K562 (cell line): ENCODE measurements at regions not wholly inside any gene's neighbourhood (a gene's known extent, or its start where the extent isn't known, plus 50 kb on each side); places are given as distances from the start of the nearest gene placed in this dataset.

Source experiments
- ATAC-seq: fragments of 200-7000 bp; cut with Tn5 transposase; 3 replicates; pipeline ENCODE4 v1.9.1; 2020; ENCODE audit warnings: moderate library complexity
- BruUV-seq: library from RNA; stranded (reverse); fragments of 400-500 nt; replicated peaks from 2 replicates; lab custom pipeline; 2021; lab: Mats Ljungman, UMichigan
- CTCF ChIA-PET: fragments of 300-600 bp; formaldehyde crosslinking; extraction: SDS; loops from one replicate; lab custom pipeline; 2021; ENCODE audit warnings: low intra/inter-chr PET ratio; lab: Yijun Ruan, JAX
- POLR2A ChIA-PET: fragments of 300-600, 350-650 bp; sonication (Branson Sonifier 250); formaldehyde crosslinking; extraction: SDS; loops from one replicate; lab custom pipeline; 2021; ENCODE audit warnings: antibody characterized with exemption, inconsistent platforms; lab: Yijun Ruan, JAX
- DNase-seq, 4 experiments: peaks; one replicate each; pipeline versions ENCODE4 v3.0.0 to v3.0.0-alpha.2; 2011 to 2018; ENCODE audit warnings: low spot score in 3 of 4, mixed read lengths in 3 of 4; ENCODE audit errors: extremely low read depth in 1 of 4
- FAIRE-seq: peaks from 2 replicates; lab custom pipeline; 2011; peaks lifted over from hg19 to GRCh38; lab: Jason Lieb, UNC
- H2AFZ ChIP-seq: 2 replicates; pipeline ENCODE4 v1.6.0; 2011; ENCODE audit warnings: low read depth, low read length, control low read depth, inconsistent platforms
- H3K27ac ChIP-seq: fragments of 200-600 bp; 3 replicates; pipeline ENCODE4 v1.8.0; 2011; ENCODE audit warnings: low read depth, mild to moderate bottlenecking, control low read depth, inconsistent platforms, low read length, moderate library complexity, mixed read lengths; ENCODE audit errors: extremely low read depth
- H3K27me3 ChIP-seq, 2 experiments: fragments of 300-600 bp in 1 of 2; 2 replicates in 1 of 2; 3 replicates in 1 of 2; pipeline versions ENCODE4 v1.6.0 to v1.8.0; 2011; ENCODE audit warnings: inconsistent platforms in 2 of 2, low read length in 2 of 2, mild to moderate bottlenecking in 1 of 2, mixed read lengths in 1 of 2, moderate library complexity in 1 of 2; ENCODE audit not compliant: control insufficient read depth in 2 of 2, insufficient read depth in 2 of 2
- H3K36me3 ChIP-seq: fragments of 300-600 bp; 3 replicates; pipeline ENCODE4 v1.8.0; 2011; ENCODE audit warnings: mild to moderate bottlenecking, low read length, inconsistent platforms; ENCODE audit not compliant: control insufficient read depth, insufficient read depth
- H3K4me1 ChIP-seq, 2 experiments: fragments of 200-600 bp in 1 of 2; replicated peaks in 1 of 2; 2 replicates in 1 of 2; 3 replicates in 1 of 2; pipeline versions ENCODE4 v1.5.1 to v1.8.0; 2011; ENCODE audit warnings: inconsistent platforms in 2 of 2, low read length in 2 of 2, mild to moderate bottlenecking in 1 of 2, mixed read lengths in 1 of 2, moderate library complexity in 1 of 2; ENCODE audit not compliant: control insufficient read depth in 2 of 2, insufficient read depth in 2 of 2
- H3K4me2 ChIP-seq: 2 replicates; pipeline ENCODE4 v1.6.1; 2011; ENCODE audit warnings: low read length, control low read depth, inconsistent platforms, mixed read lengths; ENCODE audit not compliant: insufficient read depth
- H3K4me3 ChIP-seq: fragments of 200-600 bp; sonication (generic), shearing (Covaris generic); 2 replicates; pipeline ENCODE4 v1.5.1; 2016; ENCODE audit warnings: control low read depth, inconsistent platforms
- H3K79me2 ChIP-seq: fragments of 200-600 bp; 3 replicates; pipeline ENCODE4 v1.8.0; 2011; ENCODE audit warnings: low read length, inconsistent platforms; ENCODE audit not compliant: control insufficient read depth, insufficient read depth
- H3K9ac ChIP-seq, 2 experiments: 2 replicates each; pipeline versions ENCODE4 v1.6.0 to v1.6.1; 2011; ENCODE audit warnings: low read depth in 2 of 2, low read length in 2 of 2, control low read depth in 1 of 2, inconsistent platforms in 1 of 2, mild to moderate bottlenecking in 1 of 2, mixed read lengths in 1 of 2; ENCODE audit not compliant: insufficient read depth in 1 of 2
- H3K9me1 ChIP-seq: one replicate; pipeline ENCODE4 v1.6.0; 2011; ENCODE audit warnings: inconsistent platforms, mild to moderate bottlenecking, low read length, moderate library complexity; ENCODE audit not compliant: control insufficient read depth, insufficient read depth
- H3K9me3 ChIP-seq: replicated peaks from 2 replicates; pipeline ENCODE4 v1.5.1; 2011; ENCODE audit warnings: low read depth, low read length, inconsistent platforms; ENCODE audit not compliant: control insufficient read depth, insufficient read depth
- H4K20me1 ChIP-seq: replicated peaks from 2 replicates; pipeline ENCODE4 v1.6.1; 2011; ENCODE audit warnings: low read length, inconsistent platforms, mixed read lengths; ENCODE audit not compliant: control insufficient read depth, insufficient read depth
- ARID1B ChIP-seq: fragments of 450-650 bp; IDR thresholded peaks from 2 replicates; pipeline ENCODE4 v1.6.1; 2016; ENCODE audit warnings: antibody characterized with exemption, mild to moderate bottlenecking, inconsistent platforms
- BDP1 ChIP-seq: IDR thresholded peaks from 3 replicates; pipeline ENCODE4 v1.6.1; 2011; ENCODE audit not compliant: insufficient read length, insufficient read depth
- EHMT2 ChIP-seq: fragments of 450-650 bp; IDR thresholded peaks from 2 replicates; pipeline ENCODE4 v1.6.1; 2018; ENCODE audit warnings: antibody characterized with exemption
- FOXP1 ChIP-seq: sonication (generic); formaldehyde crosslinking; IDR thresholded peaks from 2 replicates; pipeline ENCODE4 v1.8.0; 2022; ENCODE audit warnings: mild to moderate bottlenecking, missing genetic modification reagents
- PCBP1 ChIP-seq: fragments of 200-400 bp; formaldehyde crosslinking; IDR thresholded peaks from 2 replicates; pipeline ENCODE4 v1.6.1; 2018; ENCODE audit warnings: mild to moderate bottlenecking, low read depth, low read length; ENCODE audit not compliant: poor library complexity, severe bottlenecking
- PHF8 ChIP-seq: fragments of 200-600 bp; sonication (generic); IDR thresholded peaks from 2 replicates; pipeline ENCODE4 v1.6.1; 2012; ENCODE audit warnings: mixed run types, mild to moderate bottlenecking, inconsistent platforms, low read length, moderate library complexity, borderline replicate concordance
- RBM34 ChIP-seq: fragments of 200-400 bp; formaldehyde crosslinking; IDR thresholded peaks from 2 replicates; pipeline ENCODE4 v1.6.1; 2018; ENCODE audit warnings: low read length, borderline replicate concordance; ENCODE audit not compliant: insufficient read depth
- STAG1 ChIP-seq: sonication (generic); formaldehyde crosslinking; IDR thresholded peaks from 2 replicates; pipeline ENCODE4 v1.5.0; 2020; ENCODE audit warnings: missing genetic modification reagents, borderline replicate concordance
- TBP ChIP-seq: optimal IDR thresholded peaks from 2 replicates; pipeline ENCODE3; 2011; ENCODE audit warnings: low read depth, low read length, improper control_type of control experiment
- ZNF121 ChIP-seq: sonication (generic); formaldehyde crosslinking; conservative IDR thresholded peaks from 2 replicates; pipeline ENCODE4 v1.8.0; 2022; ENCODE audit warnings: missing genetic modification reagents
- ZNF146 ChIP-seq: IDR thresholded peaks from one replicate; pipeline ENCODE4 v1.6.1; 2018; ENCODE audit warnings: missing compliant biosample characterization; ENCODE audit not compliant: unreplicated experiment
- ZNF165 ChIP-seq: fragments of 250-450 bp; sonication (Bioruptor Pico); IDR thresholded peaks from 2 replicates; pipeline ENCODE4 v1.4.0; 2020; ENCODE audit warnings: borderline replicate concordance
- WGBS: fragments of 100-300 bp; shearing (Covaris generic); methylation state at CpG from one replicate; pipeline ENCODE4 v1.1.6; 2016; ENCODE audit warnings: low coverage, mixed read lengths; ENCODE audit not compliant: insufficient coverage; ENCODE audit errors: missing lambda C conversion rate; 5-methylcytosine and 5-hydroxymethylcytosine counted together
- in situ Hi-C: fragments of 300-500 bp; cut with MboI; formaldehyde crosslinking; loops from 4 replicates; pipeline ENCODE4 v1.15.0; 2018; ENCODE audit warnings: inconsistent platforms, mixed read lengths
- intact Hi-C: fragments of 100-400 bp; cut with micrococcal nuclease; formaldehyde crosslinking; loops from 2 replicates; pipeline ENCODE4 v1.14.2; 2022
- TF ChIP-seq, protein P1 (sequence below): conservative IDR thresholded peaks from 2 replicates; pipeline ENCODE4 v1.6.1; 2011; ENCODE audit warnings: low read depth, mild to moderate bottlenecking, low read length; ENCODE audit not compliant: control insufficient read depth

DNA sequence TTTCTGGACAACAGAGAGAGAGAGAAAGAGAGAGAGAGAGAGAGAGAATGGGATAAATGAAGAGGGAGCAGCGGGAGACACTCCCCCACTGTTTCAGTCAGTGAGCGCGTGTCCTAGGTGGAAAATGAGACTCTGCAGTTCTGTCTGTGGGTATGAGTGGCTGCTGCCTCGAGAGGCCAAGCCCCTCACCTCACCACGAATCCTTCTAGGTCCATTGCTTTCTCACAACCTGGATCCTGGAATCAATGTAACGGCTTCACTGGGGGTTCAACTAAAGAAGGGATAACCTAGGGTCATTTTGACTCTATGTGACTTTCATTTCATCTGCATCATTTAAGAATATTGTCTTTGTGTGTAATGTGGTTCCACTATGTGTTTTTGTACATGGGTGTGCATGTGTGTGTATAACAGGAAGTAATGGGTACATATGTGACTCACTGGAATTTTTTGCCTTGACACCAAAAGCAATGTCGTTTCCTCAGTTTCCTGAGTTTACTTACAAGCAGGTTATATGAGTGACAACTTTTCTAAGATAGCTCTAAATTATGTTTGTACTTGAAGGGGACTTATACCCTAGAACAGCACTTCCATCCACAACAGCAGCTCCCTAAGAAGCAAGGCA lies 221.4 kb upstream of the TRIB2 start:
- Histone ChIP-seq H3K27ac (no peak overlapping the region), H3K9ac (no peak overlapping the region)
- 83% methylated on average over 7 of the region's 7 CpGs for WGBS
- intact Hi-C loops = no loop called here
- TF ChIP-seq ARID1B (no peak), FOXP1 (CRISPR knock-in tag) (no peak), PCBP1 (no peak), BDP1 (no peak), ZNF146 (no peak), ZNF165 (CRISPR knock-in tag) (no peak), STAG1 (CRISPR knock-in tag) (no peak), PHF8 (no peak), EHMT2 (no peak), TBP (no peak), ZNF121 (no peak), RBM34 (no peak)
- TF ChIP-seq, protein P1, sequence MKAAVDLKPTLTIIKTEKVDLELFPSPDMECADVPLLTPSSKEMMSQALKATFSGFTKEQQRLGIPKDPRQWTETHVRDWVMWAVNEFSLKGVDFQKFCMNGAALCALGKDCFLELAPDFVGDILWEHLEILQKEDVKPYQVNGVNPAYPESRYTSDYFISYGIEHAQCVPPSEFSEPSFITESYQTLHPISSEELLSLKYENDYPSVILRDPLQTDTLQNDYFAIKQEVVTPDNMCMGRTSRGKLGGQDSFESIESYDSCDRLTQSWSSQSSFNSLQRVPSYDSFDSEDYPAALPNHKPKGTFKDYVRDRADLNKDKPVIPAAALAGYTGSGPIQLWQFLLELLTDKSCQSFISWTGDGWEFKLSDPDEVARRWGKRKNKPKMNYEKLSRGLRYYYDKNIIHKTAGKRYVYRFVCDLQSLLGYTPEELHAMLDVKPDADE = no peak
- TF ChIP-seq, all 486 proteins: peak for 0
- BruUV-seq = no TSS peak
- POLR2A ChIA-PET = no interaction called here
- no peak overlapping the region for H3K4me2 ChIP-seq
- no peak for ATAC-seq
- peaks cover 6 to 13% of the 10 kb centered on the region in 2 experiments; a peak in 3 of 5 replicates for H3K4me1 ChIP-seq
- CTCF ChIA-PET = no interaction called here
- no peaks in the 10 kb centered on the region for H4K20me1 ChIP-seq
- H3K79me2 ChIP-seq = no peaks in the 10 kb centered on the region
- FAIRE-seq = no peak
- H3K27me3 ChIP-seq = no peaks in the 10 kb centered on the region
- H3K4me3 ChIP-seq = no peak overlapping the region
- H3K36me3 ChIP-seq = no peaks in the 10 kb centered on the region
- no peaks in the 10 kb centered on the region for H3K9me1 ChIP-seq
- in situ Hi-C loops = no loop called here
- no peak for DNase-seq
- no peaks in the 10 kb centered on the region for H3K9me3 ChIP-seq
- no peak overlapping the region for H2AFZ ChIP-seq
